HAP-1 (cell line): ENCODE measurements at regions not wholly inside any gene's neighbourhood (a gene's known extent, or its start where the extent isn't known, plus 50 kb on each side); places are given as distances from the start of the nearest gene placed in this dataset.

Source experiments
- DNase-seq, 2 experiments: peaks; one replicate each; pipeline ENCODE4 v3.0.0-alpha.2; 2016 to 2020; ENCODE audit warnings: low spot score in 2 of 2
- H3K27me3 ChIP-seq: fragments of 250-450 bp; sonication (Bioruptor Pico); 2 replicates; pipeline ENCODE4 v1.5.1; 2020; ENCODE audit warnings: low read depth, mild to moderate bottlenecking, moderate library complexity
- H3K36me3 ChIP-seq: fragments of 250-450 bp; sonication (Bioruptor Pico); replicated peaks from 2 replicates; pipeline ENCODE4 v1.5.1; 2020; ENCODE audit warnings: mild to moderate bottlenecking
- H3K4me1 ChIP-seq: fragments of 250-450 bp; sonication (Bioruptor Pico); 2 replicates; pipeline ENCODE4 v1.5.1; 2020; ENCODE audit warnings: mild to moderate bottlenecking
- H3K4me3 ChIP-seq: fragments of 250-450 bp; sonication (Bioruptor Pico); 2 replicates; pipeline ENCODE4 v1.5.1; 2020; ENCODE audit warnings: mild to moderate bottlenecking, moderate library complexity
- H3K9me3 ChIP-seq: fragments of 250-450 bp; sonication (Bioruptor Pico); 2 replicates; pipeline ENCODE4 v1.5.1; 2020; ENCODE audit warnings: mild to moderate bottlenecking, moderate library complexity
- in situ Hi-C: fragments of 300-500 bp; cut with MboI; formaldehyde crosslinking; loops from 3 replicates; pipeline ENCODE4 v1.14.3; 2020; ENCODE audit warnings: low sequenced_read_pairs, inconsistent platforms, mixed read lengths

DNA sequence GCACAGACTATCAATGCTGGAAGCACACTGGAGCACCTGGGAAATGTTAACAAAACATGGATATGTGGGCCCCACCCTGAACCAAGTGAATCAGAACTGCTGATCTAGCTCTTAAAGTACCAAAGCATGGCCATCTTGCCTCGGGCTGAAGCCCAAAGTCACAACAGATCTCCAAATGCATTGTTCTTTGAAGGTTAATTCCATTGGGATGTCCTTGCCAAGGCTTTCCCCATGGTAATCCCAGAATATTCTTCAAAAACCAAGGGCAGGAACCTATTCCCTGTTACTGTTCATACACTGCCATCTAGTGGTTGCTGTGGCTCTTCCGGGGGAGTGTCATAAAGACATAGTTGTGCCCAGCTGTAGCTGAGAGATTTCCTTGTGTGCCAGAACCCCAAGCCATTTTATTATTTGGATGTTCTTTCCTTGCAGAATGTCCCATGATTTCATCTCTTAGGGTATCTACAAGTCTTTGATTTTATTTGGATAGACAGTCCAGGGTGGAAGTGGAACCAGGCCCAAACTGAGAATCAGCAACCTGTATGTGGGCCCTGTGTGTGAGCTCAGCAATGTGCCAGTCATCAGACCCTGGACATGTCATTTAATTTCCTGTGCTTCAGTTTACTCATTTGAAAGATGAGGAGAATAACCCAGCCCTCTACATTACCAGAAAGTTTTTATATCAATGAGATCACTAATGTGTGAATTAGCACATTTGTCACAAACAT is 290.0 kb downstream of the ACTL7B start:
- no peak overlapping the region for H3K4me3 ChIP-seq
- in situ Hi-C loops: loop anchor here (10.0 kb wide), 1 partner anchor 1101 kb away; no protein-coding TSS in a partner anchor
- H3K27me3 ChIP-seq: no peaks in the 10 kb centered on the region
- H3K9me3 ChIP-seq: no peaks in the 10 kb centered on the region
- no peaks in the 10 kb centered on the region for H3K4me1 ChIP-seq
- H3K36me3 ChIP-seq: no peaks in the 10 kb centered on the region
- peak; percentile 64 to 67 for DNase-seq

DNA sequence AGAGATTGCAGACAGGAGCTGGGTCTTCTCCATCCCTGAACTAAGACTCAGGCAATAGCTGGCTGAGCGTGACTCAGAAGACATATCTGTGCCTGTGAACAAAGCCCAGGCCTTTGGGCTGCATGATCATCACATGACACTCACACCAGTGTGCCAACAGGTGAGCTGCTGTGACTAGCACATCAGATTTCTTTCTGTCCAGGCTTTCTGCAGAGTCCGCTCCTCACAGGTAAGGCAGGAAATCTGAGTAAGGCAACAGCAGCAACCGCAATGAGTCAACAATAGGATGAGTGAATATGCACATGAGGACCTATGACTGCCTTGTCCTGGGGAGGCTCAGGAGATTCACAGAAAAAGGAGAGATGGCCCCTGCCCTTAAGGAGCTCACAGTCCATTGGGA is 293.6 kb downstream of the ACTL7B start:
- in situ Hi-C loops: loop anchor here (10.0 kb wide), 1 partner anchor 1097 kb away; no protein-coding TSS in a partner anchor
- no peak for DNase-seq
- Histone ChIP-seq H3K4me1 (no peaks in the 10 kb centered on the region), H3K9me3 (no peaks in the 10 kb centered on the region), H3K4me3 (no peak overlapping the region), H3K36me3 (no peaks in the 10 kb centered on the region), H3K27me3 (no peaks in the 10 kb centered on the region)

- Histone ChIP-seq H3K4me1 (no peaks in the 10 kb centered on the region), H3K9me3 (no peaks in the 10 kb centered on the region), H3K27me3 (no peaks in the 10 kb centered on the region), H3K36me3 (no peaks in the 10 kb centered on the region), H3K4me3 (no peak overlapping the region)
- in situ Hi-C loops: no loop called here
- no peak for DNase-seq
These were observed 296.4 kb downstream of the ACTL7B start for GRCh38 chr9:108559432-108559831.

- H3K4me3 ChIP-seq: no peak overlapping the region
- no peaks in the 10 kb centered on the region for H3K4me1 ChIP-seq
- in situ Hi-C loops: no loop called here
- no peaks in the 10 kb centered on the region for H3K36me3 ChIP-seq
- H3K27me3 ChIP-seq: no peaks in the 10 kb centered on the region
- H3K9me3 ChIP-seq: no peaks in the 10 kb centered on the region
- no peak for DNase-seq
These were observed 301.0 kb downstream of the ACTL7B start for GRCh38 chr9:108554831-108555230.

DNA sequence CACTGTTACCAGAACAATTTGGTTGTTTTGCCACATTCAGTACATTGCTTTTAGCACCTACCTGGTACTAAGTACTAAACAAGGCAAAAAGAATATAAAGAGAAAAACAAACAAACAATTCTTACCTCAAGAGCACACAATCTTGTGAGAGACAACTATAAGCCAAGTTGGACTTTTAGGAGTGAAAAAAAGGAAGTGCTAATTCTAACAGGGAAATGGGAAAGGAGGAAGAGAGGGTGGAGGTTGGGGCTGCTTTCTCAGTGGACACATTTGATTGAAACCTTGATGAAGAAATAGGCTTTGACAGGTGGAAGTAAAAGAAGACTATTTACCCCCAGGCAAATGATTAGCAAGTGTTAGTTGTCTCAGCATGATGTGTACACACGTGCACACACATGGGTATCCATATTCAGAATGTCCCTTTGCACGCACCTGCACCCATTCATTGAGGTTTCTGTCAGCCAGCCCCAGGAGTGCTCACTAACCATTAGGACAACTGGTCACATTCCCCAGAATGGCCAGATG is 302.6 kb downstream of the ACTL7B start:
- in situ Hi-C loops: no loop called here
- H3K36me3 ChIP-seq: no peaks in the 10 kb centered on the region
- no peaks in the 10 kb centered on the region for H3K27me3 ChIP-seq
- H3K4me3 ChIP-seq: no peak overlapping the region
- H3K4me1 ChIP-seq: no peaks in the 10 kb centered on the region
- H3K9me3 ChIP-seq: no peaks in the 10 kb centered on the region
- DNase-seq: no peak

DNA sequence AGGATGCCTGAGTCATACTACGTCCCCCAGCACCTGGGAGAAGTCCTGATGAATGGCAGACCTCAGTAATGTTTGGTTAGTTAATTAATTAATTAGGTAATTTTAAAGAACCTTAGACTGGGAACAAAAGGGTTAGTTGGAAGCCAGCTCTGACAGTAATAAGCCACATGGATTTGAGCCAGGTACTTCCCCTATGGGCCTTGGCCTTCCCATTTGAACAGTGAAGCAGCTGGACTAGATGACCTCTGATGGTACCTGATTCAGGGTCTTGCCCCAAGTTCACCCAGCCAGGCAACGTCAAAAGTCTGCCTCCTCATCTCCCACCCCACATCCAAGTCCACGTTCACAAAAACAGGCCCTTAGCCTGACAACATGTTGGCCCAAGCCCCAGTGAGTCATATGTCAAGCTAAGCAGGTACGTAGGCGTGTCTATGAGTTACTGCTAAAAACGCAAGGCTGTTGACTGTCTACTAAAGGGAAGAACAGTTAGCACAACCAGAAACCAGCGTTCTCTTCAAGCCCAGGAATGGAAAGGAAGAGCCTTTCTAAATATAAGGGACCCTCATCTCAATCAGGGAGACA is 303.2 kb downstream of the ACTL7B start:
- in situ Hi-C loops: no loop called here
- no peaks in the 10 kb centered on the region for H3K27me3 ChIP-seq
- no peak for DNase-seq
- H3K9me3 ChIP-seq: no peaks in the 10 kb centered on the region
- H3K4me1 ChIP-seq: no peaks in the 10 kb centered on the region
- H3K36me3 ChIP-seq: no peaks in the 10 kb centered on the region
- H3K4me3 ChIP-seq: no peak overlapping the region

- Histone ChIP-seq H3K4me1 (no peaks in the 10 kb centered on the region), H3K4me3 (no peak overlapping the region), H3K36me3 (no peaks in the 10 kb centered on the region), H3K9me3 (no peaks in the 10 kb centered on the region), H3K27me3 (no peaks in the 10 kb centered on the region)
- in situ Hi-C loops: no loop called here
- peak; percentile 9 to 16 for DNase-seq
These were observed 304.6 kb downstream of the ACTL7B start for GRCh38 chr9:108551030-108551841.

DNA sequence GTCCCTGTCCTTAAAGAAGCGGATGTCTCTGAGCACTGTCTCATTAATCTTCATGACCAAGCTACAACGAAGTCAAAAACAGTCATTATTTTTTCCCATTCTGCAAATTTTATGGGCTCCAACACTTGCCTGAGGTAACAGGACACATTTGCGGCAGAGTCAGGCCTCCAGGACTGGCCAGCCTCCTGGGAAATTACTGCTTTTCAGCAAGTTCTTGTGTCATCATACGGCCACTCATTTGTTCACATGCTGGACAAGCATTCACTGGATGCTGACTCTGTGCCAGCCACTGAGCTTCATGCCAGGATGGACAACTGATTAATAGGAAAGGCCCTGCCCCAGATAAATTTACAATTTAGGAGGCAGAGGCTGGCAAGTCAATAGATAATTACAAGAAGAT is 305.7 kb downstream of the ACTL7B start:
- H3K9me3 ChIP-seq: no peaks in the 10 kb centered on the region
- H3K4me3 ChIP-seq: no peak overlapping the region
- no peak for DNase-seq
- in situ Hi-C loops: no loop called here
- no peaks in the 10 kb centered on the region for H3K36me3 ChIP-seq
- no peaks in the 10 kb centered on the region for H3K4me1 ChIP-seq
- no peaks in the 10 kb centered on the region for H3K27me3 ChIP-seq

DNA sequence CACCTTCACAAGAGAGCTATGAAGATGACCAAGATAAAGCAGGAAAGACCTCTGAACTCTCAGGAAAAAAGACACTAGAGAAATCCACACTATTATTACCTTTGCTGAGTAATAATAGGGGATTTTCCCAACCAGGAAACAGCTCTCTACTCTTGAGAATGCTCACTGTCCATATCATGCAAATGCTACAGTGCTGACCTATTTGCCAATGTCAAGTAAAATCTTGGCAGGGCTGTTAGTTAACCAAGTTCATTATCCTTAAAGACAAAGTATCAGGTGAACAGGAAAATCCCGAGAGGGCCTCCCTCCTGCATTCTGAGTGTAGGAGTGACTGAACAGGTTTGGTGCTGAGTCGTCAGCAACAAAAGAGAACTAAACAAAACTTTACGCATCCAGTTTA is 306.6 kb downstream of the ACTL7B start:
- Histone ChIP-seq H3K4me1 (no peaks in the 10 kb centered on the region), H3K4me3 (no peak overlapping the region)
- in situ Hi-C loops: no loop called here

DNA sequence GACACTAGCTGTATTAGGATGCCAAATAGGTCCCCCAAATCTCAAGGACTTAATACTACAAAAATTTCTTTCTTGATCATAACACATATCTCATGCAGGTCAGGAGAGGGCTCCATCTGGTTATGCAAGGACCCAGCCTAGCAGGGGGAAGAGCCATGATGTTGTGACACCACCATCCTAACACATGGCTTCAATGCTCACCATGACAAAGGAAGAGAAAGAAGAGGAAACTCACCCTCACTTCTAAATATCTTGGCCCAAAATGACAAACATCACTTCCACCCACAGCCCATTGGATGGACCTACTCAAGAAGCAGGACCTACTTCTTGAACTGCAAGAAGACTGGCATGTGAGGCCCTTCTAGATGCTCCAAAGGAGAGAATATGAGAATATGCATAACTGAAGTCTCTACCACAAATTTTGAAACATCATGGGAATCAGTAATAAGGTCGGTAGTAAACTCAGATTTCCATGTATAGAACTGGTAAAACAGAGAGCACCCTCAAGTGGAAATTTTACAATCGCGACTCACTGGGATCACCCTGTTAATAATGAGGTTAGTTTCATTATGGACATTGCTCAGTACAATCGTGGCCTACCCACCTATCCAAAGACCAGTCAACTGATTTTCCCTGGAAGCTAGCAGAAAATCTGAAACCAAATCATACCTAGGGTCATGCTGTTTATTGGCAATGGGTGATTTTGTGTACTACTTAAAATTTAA is 308.2 kb downstream of the ACTL7B start:
- Histone ChIP-seq H3K4me3 (no peak overlapping the region), H3K36me3 (no peaks in the 10 kb centered on the region), H3K27me3 (no peaks in the 10 kb centered on the region), H3K4me1 (peaks cover 4% of the 10 kb centered on the region), H3K9me3 (no peaks in the 10 kb centered on the region)
- in situ Hi-C loops: no loop called here
- DNase-seq: no peak

More for the DNA sequence above, 306.6 kb downstream of the ACTL7B start:
- no peak for DNase-seq
- H3K36me3 ChIP-seq: no peaks in the 10 kb centered on the region
- H3K27me3 ChIP-seq: no peaks in the 10 kb centered on the region
- no peaks in the 10 kb centered on the region for H3K9me3 ChIP-seq

DNA sequence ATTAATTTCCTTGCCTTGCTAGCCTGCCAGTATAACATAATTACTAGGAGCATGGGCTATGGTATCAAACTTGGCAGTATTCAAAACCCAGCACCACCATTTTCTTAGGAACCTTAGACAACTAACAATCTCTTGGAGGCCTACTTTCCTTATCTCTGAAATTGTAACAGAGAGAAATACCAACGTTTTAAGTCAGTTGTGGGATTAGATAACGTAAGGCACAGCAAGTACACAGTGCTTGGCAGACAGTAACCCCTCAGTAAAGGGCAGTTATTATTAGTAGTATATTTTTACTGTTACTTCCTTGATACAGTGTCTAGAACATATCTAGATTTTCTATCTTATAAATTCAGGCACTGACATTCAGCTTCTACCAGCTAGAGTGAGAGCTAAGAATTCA is 309.6 kb downstream of the ACTL7B start:
- in situ Hi-C loops: no loop called here
- Histone ChIP-seq H3K4me3 (no peak overlapping the region), H3K4me1 (peaks cover 4% of the 10 kb centered on the region), H3K36me3 (no peaks in the 10 kb centered on the region), H3K27me3 (no peaks in the 10 kb centered on the region), H3K9me3 (no peaks in the 10 kb centered on the region)
- DNase-seq: no peak

DNA sequence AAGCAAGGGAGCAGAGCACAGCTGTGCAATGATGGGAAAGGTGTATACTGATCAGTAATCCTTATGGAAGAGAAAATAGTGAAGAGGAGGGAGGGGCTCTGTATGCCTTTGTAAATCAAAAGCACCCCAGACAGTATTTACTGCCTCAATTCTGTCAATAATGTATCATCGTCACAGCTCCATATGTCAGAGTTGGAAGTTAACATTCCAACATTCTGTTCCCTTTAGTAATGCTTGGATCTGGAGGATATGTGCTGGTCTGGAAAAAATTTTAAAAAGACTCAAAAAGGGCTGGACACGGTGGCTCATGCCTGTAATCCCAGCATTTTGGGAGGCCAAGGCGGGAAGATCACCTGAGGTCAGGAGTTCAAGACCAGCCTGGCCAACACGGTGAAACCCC is 310.4 kb downstream of the ACTL7B start:
- Histone ChIP-seq H3K36me3 (no peaks in the 10 kb centered on the region), H3K4me3 (no peak overlapping the region), H3K9me3 (no peaks in the 10 kb centered on the region), H3K4me1 (peaks cover 4% of the 10 kb centered on the region), H3K27me3 (no peaks in the 10 kb centered on the region)
- DNase-seq: no peak
- in situ Hi-C loops: no loop called here

DNA sequence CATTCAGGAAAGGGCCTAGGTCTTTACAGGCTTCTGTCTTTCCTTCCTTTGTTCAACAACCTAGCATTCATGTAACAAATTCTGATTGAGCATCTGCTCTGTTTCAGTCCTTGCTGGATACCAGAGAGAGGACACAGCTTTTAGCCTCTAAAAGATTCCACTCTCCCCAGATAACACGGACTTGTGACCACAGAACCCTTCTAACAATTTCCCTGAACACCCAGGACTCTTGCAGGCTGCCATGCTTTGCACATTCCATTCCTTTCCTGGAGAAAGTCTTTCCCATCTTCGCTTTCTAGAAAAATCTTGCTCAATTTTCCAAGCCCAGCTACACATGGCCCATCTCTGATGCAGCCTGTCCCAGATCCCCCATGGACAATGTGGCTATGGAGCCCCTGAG is 310.9 kb downstream of the ACTL7B start:
- in situ Hi-C loops: no loop called here
- Histone ChIP-seq H3K9me3 (no peaks in the 10 kb centered on the region), H3K36me3 (no peaks in the 10 kb centered on the region), H3K4me3 (no peak overlapping the region), H3K27me3 (no peaks in the 10 kb centered on the region), H3K4me1 (peaks cover 4% of the 10 kb centered on the region)
- DNase-seq: no peak
